ENCODE measurements at regions not wholly inside any gene's neighbourhood (a gene's known extent, or its start where the extent isn't known, plus 50 kb on each side); places are given as distances from the start of the nearest gene placed in this dataset.
A peak's percentile ranks its signal among the peaks of the same experiment; 100 is the strongest.

- Histone ChIP-seq H3K27me3 (no peaks in the 10 kb centered on the region), H3K9me3 (peaks cover 0 to 2% of the 10 kb centered on the region in 2 donors), H3K27ac (no peak overlapping the region), H3K36me3 (no peaks in the 10 kb centered on the region), H3K4me1 (peaks cover 0 to 4% of the 10 kb centered on the region in 2 donors), H3K4me3 (no peak overlapping the region)
- intact Hi-C loops (cut with DNase I) = no loop called here
- ATAC-seq = no peak
- no peak for TF ChIP-seq CTCF (IDR thresholded peaks at IDR 0.05)
- no peak for DNase-seq
These were observed 164.9 kb downstream of the TXNL1 start for GRCh38 chr18:56473400-56474024.

GRCh38 chr18:56470406-56471351 is 167.7 kb downstream of the TXNL1 start:
- intact Hi-C loops (cut with DNase I) = no loop called here
- no peaks in the 10 kb centered on the region for H3K36me3 ChIP-seq
- peaks cover 0 to 8% of the 10 kb centered on the region in 2 donors for H3K4me1 ChIP-seq
- peaks cover 0 to 3% of the 10 kb centered on the region in 2 donors for H3K9me3 ChIP-seq
- TF ChIP-seq CTCF (IDR thresholded peaks at IDR 0.05) = no peak
- ATAC-seq (no peak), DNase-seq (no peak)
- no peaks in the 10 kb centered on the region for H3K27me3 ChIP-seq
- H3K27ac ChIP-seq = no peak overlapping the region
- no peak overlapping the region for H3K4me3 ChIP-seq

- DNase-seq (no peak), ATAC-seq (no peak)
- Histone ChIP-seq H3K36me3 (no peaks in the 10 kb centered on the region), H3K4me3 (no peak overlapping the region), H3K9me3 (peaks cover 0 to 14% of the 10 kb centered on the region in 2 donors), H3K4me1 (peaks cover 0 to 8% of the 10 kb centered on the region in 2 donors), H3K27me3 (no peaks in the 10 kb centered on the region), H3K27ac (no peak overlapping the region)
- intact Hi-C loops (cut with DNase I) = loop anchor here in 1 of 2 donors (5.0 kb wide), 1 partner anchor 687 kb away; no protein-coding TSS in a partner anchor
- TF ChIP-seq CTCF (IDR thresholded peaks at IDR 0.05) = no peak
These were observed 168.8 kb downstream of the TXNL1 start for GRCh38 chr18:56469582-56469981.

DNA sequence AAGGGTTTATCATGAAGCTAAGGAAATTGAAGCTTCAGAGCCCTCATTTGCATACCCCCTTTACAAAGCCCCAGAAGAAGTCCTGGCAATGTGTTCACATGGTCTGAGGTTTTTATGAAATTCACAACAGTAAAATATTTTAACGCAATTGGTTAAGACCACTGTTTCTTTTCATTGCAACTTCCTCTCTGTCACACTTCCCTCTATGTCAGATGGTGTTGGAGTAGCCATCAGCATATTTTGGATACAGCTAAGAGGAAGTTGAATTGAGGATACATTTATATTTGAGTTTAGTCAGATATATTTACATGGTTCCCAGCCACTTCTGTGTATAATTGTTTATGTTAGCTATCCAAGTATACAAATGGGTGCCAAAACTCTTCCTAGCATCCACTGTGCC is 170.0 kb downstream of the TXNL1 start:
- no peaks in the 10 kb centered on the region for H3K36me3 ChIP-seq
- H3K27me3 ChIP-seq = no peaks in the 10 kb centered on the region
- no peak for TF ChIP-seq CTCF (IDR thresholded peaks at IDR 0.05)
- DNase-seq (no peak), ATAC-seq (peak; percentile 71)
- H3K4me1 ChIP-seq = peaks cover 0 to 8% of the 10 kb centered on the region in 2 donors
- peaks cover 0 to 26% of the 10 kb centered on the region in 2 donors for H3K9me3 ChIP-seq
- no peak overlapping the region for H3K4me3 ChIP-seq
- intact Hi-C loops (cut with DNase I) = loop anchor here in 1 of 2 donors (5.0 kb wide), 1 partner anchor 686 kb away; no protein-coding TSS in a partner anchor
- peak overlapping the region in 1 of 2 donors; percentile 73 for H3K27ac ChIP-seq

GRCh38 chr18:56462276-56462675 is 176.1 kb downstream of the TXNL1 start:
- Histone ChIP-seq H3K4me1 (peaks cover 0 to 16% of the 10 kb centered on the region in 2 donors), H3K27me3 (no peaks in the 10 kb centered on the region), H3K36me3 (no peaks in the 10 kb centered on the region), H3K4me3 (no peak overlapping the region), H3K9me3 (peaks cover 0 to 26% of the 10 kb centered on the region in 2 donors), H3K27ac (no peak overlapping the region)
- DNase-seq (no peak), ATAC-seq (no peak)
- intact Hi-C loops (cut with DNase I) = no loop called here
- TF ChIP-seq CTCF (IDR thresholded peaks at IDR 0.05) = no peak
